Transverse colon (tissue), 4 donors: ENCODE measurements at regions not wholly inside any gene's neighbourhood (a gene's known extent, or its start where the extent isn't known, plus 50 kb on each side); places are given as distances from the start of the nearest gene placed in this dataset.

ENCODE experiments used
- DNase-seq: peaks from one replicate; pipeline ENCODE4 v3.0.0-alpha.2; 2019
- H3K27ac ChIP-seq, 4 donors: fragments of 200-600 bp; sonication (generic); 2 replicates each; pipeline ENCODE4 v1.5.1; 2016 to 2018; ENCODE audit warnings: inconsistent platforms in 4 of 4
- H3K27me3 ChIP-seq: fragments of 200-600 bp; sonication (generic); 2 replicates; pipeline ENCODE4 v1.5.1; 2017; ENCODE audit warnings: inconsistent platforms
- H3K36me3 ChIP-seq, 4 donors: fragments of 200-600 bp; sonication (generic); 2 replicates each; pipeline ENCODE4 v1.5.1; 2017 to 2019; ENCODE audit warnings: inconsistent platforms in 4 of 4
- H3K4me1 ChIP-seq, 4 donors: fragments of 200-600 bp; sonication (generic); 2 replicates each; pipeline ENCODE4 v1.5.1; 2017 to 2020; ENCODE audit warnings: inconsistent platforms in 4 of 4
- H3K4me3 ChIP-seq, 4 donors: fragments of 200-600 bp; sonication (generic); 1 replicate in 1 of 4; 2 replicates in 3 of 4; pipeline versions ENCODE4 v1.5.1 to v1.6.1; 2017 to 2019; ENCODE audit warnings: inconsistent platforms in 4 of 4
- H3K9me3 ChIP-seq, 2 donors: fragments of 200-600 bp; sonication (generic); 2 replicates each; pipeline ENCODE4 v1.5.1; 2017 to 2019; ENCODE audit warnings: inconsistent platforms in 2 of 2
- EP300 ChIP-seq: sonication (generic); formaldehyde crosslinking; IDR thresholded peaks from one replicate; pipeline ENCODE4 v1.6.1; 2017; ENCODE audit warnings: antibody characterized with exemption, low read depth
- POLR2A ChIP-seq: fragments of 450-650 bp; IDR thresholded peaks from one replicate; pipeline ENCODE4 v1.6.1; 2016; ENCODE audit warnings: antibody characterized with exemption, mild to moderate bottlenecking, moderate library complexity
- POLR2AphosphoS5 ChIP-seq, 3 donors: sonication (generic); formaldehyde crosslinking; IDR thresholded peaks; one replicate each; pipeline ENCODE4 v1.6.1; 2016; ENCODE audit warnings: antibody characterized with exemption in 3 of 3
- WGBS, 2 donors: methylation state at CpG; one replicate each; pipeline ENCODE4 v1.1.5; 2018; ENCODE audit warnings: low coverage in 1 of 2; 5-methylcytosine and 5-hydroxymethylcytosine counted together
- in situ Hi-C, 4 donors: fragments of 200-750 bp; cut with MboI; loops; one replicate each; pipeline versions ENCODE4 v1.15.0 to v1.15.1; 2017; ENCODE audit warnings: low sequenced_read_pairs in 3 of 4, low pct_ligation_motif_present in 1 of 4, low pct_unique_long_range_greater_than_20kb in 1 of 4
- intact Hi-C: fragments of 100-400 bp; cut with DNase I; formaldehyde crosslinking; loops from one replicate; pipeline ENCODE4 v1.15.1; 2023; ENCODE audit warnings: low total_unique reads
- TF ChIP-seq, protein P1 (sequence below), 5 experiments: fragments of 200-600 bp in 3 of 5; fragments of 450-650 bp in 2 of 5; sonication (generic) in 3 of 5; IDR thresholded peaks; 1 replicate in 2 of 5; 2 replicates in 3 of 5; pipeline ENCODE4 v1.5.1; 2016 to 2017; ENCODE audit warnings: antibody characterized with exemption in 5 of 5, inconsistent platforms in 3 of 5, mild to moderate bottlenecking in 2 of 5, moderate library complexity in 1 of 5

DNA sequence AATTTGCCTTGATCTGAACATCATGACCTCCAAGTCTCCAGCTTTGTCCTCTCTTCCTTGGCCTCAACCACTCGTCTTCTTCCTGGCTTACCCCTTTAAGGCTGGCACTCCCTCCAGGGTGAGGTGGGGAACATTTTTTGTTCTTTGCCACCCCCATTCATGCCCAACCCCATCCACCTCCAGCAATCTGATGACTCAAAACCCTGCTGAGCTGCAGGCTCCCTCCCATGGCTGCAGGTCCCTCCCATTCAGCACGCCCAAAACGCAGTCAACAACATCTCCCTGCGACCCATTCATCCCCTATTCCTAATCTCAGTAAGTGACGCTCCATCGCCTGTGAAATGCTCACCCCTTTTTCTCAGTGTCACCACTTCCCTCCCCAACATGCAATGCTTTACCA is 138.8 kb upstream of the PRMT8 start:
- Histone ChIP-seq H3K27me3 (peaks cover 5% of the 10 kb centered on the region), H3K4me3 (no peak overlapping the region), H3K36me3 (no peaks in the 10 kb centered on the region), H3K4me1 (no peaks in the 10 kb centered on the region), H3K27ac (no peak overlapping the region), H3K9me3 (no peaks in the 10 kb centered on the region)
- in situ Hi-C loops (no loop called here), intact Hi-C loops (no loop called here)
- no peak for TF ChIP-seq EP300
- no peak for TF ChIP-seq POLR2AphosphoS5 (IDR thresholded peaks at IDR 0.05)
- TF ChIP-seq POLR2A: no peak
- TF ChIP-seq, protein P1, sequence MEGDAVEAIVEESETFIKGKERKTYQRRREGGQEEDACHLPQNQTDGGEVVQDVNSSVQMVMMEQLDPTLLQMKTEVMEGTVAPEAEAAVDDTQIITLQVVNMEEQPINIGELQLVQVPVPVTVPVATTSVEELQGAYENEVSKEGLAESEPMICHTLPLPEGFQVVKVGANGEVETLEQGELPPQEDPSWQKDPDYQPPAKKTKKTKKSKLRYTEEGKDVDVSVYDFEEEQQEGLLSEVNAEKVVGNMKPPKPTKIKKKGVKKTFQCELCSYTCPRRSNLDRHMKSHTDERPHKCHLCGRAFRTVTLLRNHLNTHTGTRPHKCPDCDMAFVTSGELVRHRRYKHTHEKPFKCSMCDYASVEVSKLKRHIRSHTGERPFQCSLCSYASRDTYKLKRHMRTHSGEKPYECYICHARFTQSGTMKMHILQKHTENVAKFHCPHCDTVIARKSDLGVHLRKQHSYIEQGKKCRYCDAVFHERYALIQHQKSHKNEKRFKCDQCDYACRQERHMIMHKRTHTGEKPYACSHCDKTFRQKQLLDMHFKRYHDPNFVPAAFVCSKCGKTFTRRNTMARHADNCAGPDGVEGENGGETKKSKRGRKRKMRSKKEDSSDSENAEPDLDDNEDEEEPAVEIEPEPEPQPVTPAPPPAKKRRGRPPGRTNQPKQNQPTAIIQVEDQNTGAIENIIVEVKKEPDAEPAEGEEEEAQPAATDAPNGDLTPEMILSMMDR (IDR thresholded peaks at IDR 0.05): no peak
- WGBS, 2 donors: 72 to 87% methylated on average over 5 to 6 of the region's 6 CpGs
- no peak for DNase-seq

DNA sequence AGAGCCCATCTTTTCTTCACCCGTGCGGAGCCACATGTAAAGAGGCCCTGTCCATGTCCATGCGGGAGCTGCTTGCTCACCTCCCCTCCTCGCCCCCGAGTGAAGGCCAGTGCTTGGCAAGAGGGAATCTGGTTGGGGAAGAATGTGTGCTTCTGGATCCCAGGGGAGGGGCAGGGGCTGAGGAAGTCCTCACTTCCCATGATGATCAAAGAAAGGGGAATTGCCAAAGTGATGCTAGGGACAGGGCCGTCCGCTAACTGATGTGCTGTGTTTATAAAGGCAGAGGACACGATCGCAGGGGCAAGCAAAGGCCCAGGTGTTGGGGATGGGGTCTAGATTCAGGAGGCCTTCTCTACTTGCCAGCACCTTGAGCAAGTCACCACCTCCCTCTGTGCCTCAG is 137.4 kb upstream of the PRMT8 start:
- intact Hi-C loops (no loop called here), in situ Hi-C loops (no loop called here)
- WGBS, 2 donors: 84 to 94% methylated on average over 3 to 9 of the region's 9 CpGs
- no peak for TF ChIP-seq EP300
- no peak for TF ChIP-seq POLR2A
- TF ChIP-seq POLR2AphosphoS5 (IDR thresholded peaks at IDR 0.05): no peak
- TF ChIP-seq, protein P1 (IDR thresholded peaks at IDR 0.05): no peak
- H3K36me3 ChIP-seq: no peaks in the 10 kb centered on the region
- no peak overlapping the region for H3K27ac ChIP-seq
- DNase-seq: no peak
- H3K4me1 ChIP-seq: no peaks in the 10 kb centered on the region
- H3K4me3 ChIP-seq: no peak overlapping the region
- H3K9me3 ChIP-seq: no peaks in the 10 kb centered on the region
- H3K27me3 ChIP-seq: peaks cover 5% of the 10 kb centered on the region

DNA sequence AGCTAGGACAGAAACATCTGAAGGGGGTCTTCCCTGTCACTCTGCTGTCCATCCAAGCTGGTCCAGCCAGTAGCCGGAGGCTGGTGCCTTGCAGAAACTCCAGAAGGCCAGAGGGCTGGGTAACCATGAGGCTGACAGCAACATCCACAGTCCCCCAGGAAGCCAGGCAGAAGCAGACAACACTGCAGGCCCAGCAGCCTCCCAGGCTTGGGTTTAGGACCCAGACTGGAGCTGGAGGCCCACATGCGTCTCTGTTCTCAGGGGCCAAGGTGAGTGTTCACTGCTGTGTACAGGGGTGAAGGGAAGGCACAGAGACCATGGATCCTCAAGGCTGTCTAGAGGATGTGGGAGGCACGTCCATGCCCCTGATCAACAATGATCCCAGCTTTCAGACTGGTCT is 136.4 kb upstream of the PRMT8 start:
- H3K4me1 ChIP-seq: no peaks in the 10 kb centered on the region
- in situ Hi-C loops (no loop called here), intact Hi-C loops (no loop called here)
- no peaks in the 10 kb centered on the region for H3K9me3 ChIP-seq
- H3K27me3 ChIP-seq: peaks cover 5% of the 10 kb centered on the region
- TF ChIP-seq EP300 (no peak), POLR2A (no peak), POLR2AphosphoS5 (IDR thresholded peaks at IDR 0.05) (no peak)
- TF ChIP-seq, protein P1 (IDR thresholded peaks at IDR 0.05): no peak
- H3K36me3 ChIP-seq: no peaks in the 10 kb centered on the region
- WGBS, 2 donors: 77% methylated on average over 3 of the region's 3 CpGs; no CpG with 5 or more reads in 1 of the 2 donors
- no peak overlapping the region for H3K27ac ChIP-seq
- DNase-seq: no peak
- no peak overlapping the region for H3K4me3 ChIP-seq

DNA sequence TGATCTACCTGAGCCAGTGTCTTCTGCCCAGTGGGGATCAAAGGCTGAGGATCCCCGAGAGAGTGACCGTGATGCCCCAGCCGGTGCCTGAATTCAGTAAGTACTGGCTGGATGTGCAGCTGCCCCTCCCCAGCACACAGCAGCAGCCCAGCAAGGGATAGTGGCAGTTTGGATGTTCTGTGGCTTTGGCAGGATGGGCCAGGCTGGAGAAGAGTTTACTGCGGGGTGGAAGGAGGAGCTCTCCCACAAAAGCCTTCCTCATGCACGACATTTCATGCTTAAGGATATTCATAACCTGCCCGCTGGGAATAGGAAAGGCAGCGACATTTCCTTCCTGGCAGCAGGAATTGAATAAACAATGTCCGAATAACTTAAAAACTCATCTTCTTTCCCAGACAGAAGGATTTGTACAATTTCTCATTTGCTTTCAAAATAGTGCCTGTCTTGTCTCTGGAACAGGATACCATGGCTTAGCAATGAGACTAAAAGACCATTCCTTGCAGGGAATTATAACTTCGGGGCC is 135.6 kb upstream of the PRMT8 start:
- Histone ChIP-seq H3K9me3 (no peaks in the 10 kb centered on the region), H3K27ac (no peak overlapping the region), H3K36me3 (no peaks in the 10 kb centered on the region), H3K4me1 (no peaks in the 10 kb centered on the region), H3K4me3 (no peak overlapping the region), H3K27me3 (peaks cover 5% of the 10 kb centered on the region)
- 26 to 61% methylated on average over 5 to 9 of the region's 9 CpGs for WGBS, 2 donors
- DNase-seq: no peak
- in situ Hi-C loops: no loop called here
- intact Hi-C loops: no loop called here
- TF ChIP-seq POLR2A (no peak), EP300 (no peak)
- TF ChIP-seq, protein P1 (IDR thresholded peaks at IDR 0.05): no peak
